Activated CD4-positive, CD25-positive, alpha-beta regulatory T cell treated with anti-CD3 and anti-CD28 coated beads, Interleukin-2, amount 50 U/mL, for 72 hours (primary cell): ENCODE measurements at regions not wholly inside any gene's neighbourhood (a gene's known extent, or its start where the extent isn't known, plus 50 kb on each side); places are given as distances from the start of the nearest gene placed in this dataset.
"Not testable (repeated sequence)": the region's sequence is repeated elsewhere in the genome, so short reads cannot be mapped to it uniquely, and the experiment has no call there.

Experiments
- DNase-seq: peaks from one replicate; pipeline ENCODE4 v3.0.0; 2021

DNA sequence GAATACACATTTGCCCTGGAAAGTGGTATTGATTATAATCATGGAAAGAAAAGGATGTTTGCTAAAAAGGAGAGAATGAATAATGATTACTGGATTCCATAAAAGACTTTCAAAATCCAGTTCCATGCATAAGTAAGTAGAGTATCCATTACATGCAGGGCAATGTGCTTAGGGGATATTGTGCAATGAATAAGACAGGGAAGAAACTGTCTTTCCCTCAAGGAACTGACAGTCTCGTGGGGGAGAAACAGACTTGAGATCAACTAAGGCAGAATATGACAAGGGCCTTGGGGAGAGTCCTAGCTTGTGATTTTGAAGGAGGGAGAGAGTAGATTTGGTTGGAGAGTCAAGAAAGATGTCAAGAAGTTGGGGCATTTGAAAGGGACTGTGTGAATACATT is 130.6 kb downstream of the SPP2 start:
- no peak for DNase-seq

DNA sequence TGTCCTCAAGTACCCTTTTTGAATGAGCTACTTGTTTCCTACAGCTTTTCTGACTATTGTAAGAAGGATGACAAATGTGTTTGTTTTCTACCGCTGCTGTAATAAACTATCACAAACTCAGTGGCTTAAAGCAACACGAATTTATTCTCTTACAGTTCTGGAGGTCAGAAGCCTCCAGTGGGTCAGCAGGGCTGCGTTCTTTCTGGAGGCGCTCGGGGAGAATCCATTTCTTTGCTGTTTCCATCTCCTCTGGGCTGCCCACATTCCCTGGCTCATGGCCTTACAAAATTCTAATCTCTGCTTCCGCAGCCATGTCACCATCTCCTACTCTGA is 128.5 kb downstream of the SPP2 start:
- DNase-seq: no peak

DNA sequence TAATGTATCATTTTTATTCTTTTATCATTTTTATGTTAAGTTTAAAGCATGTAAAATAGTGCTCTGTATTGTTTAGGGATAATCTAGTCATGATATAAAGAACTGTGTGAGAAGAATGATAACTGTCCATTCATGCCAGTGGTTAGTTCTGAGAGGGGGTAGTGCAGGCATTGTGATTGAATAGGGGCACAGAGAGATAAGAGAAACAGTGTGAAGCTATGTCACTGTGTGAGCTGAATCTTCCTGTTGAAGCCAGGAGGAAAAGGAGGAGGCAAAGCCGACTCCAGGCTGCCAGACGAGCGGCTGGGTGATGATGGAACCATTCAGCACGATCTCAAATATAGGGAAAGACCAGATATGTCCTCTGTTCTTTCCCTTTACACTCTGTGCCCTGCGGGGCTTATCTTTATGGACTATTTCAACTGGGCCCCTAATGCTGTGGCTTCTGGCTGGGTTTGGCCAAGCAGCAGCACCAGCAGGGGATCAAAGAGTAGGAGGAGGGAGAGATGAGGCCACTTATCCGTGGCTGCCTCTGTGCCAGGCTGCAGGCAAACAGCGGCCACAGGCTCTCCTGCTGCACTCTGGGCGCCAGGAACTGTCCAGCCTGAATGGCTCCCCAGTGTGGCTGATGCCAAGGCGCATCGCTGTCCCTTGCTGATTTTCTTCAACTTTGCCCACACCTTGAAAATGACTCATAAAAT is 128.0 kb downstream of the SPP2 start:
- no peak for DNase-seq

DNA sequence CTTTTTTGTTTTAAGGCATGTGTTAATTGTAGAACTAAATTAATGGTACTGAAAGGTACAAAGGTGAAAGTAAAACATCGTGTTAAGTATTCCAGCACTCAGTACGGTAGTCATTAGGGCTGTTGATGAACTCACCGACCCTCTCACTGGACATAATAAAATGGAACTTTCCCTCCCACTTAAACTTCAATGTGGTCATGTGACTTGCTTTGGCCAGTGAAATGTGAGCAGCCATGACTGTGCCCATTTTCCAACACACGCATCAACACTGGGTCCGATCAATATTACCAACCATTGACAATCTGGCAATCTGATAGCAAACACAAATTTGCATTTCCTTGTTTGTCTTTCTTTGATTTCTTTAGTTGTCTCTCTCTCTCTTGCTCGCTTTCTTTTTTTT is 125.1 kb downstream of the SPP2 start:
- DNase-seq: no peak

DNA sequence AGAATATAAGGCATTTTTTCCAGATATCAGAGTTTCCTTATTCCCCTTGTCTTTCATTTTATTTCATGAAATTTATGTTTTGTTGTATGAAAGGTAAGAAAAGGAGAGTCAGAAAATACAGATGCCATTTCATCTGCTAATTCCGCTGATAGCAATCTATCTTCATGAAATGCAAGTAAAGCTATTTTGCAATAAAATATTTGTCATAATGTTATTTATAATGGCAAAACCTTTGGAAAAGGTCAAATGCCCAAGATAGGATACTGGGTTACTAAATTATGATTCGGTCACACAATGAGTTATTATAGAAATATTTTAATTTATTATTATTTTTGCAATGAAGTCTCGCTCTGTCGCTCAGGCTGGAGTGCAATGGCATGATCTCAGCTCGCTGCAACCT is 124.2 kb downstream of the SPP2 start:
- no peak for DNase-seq

DNA sequence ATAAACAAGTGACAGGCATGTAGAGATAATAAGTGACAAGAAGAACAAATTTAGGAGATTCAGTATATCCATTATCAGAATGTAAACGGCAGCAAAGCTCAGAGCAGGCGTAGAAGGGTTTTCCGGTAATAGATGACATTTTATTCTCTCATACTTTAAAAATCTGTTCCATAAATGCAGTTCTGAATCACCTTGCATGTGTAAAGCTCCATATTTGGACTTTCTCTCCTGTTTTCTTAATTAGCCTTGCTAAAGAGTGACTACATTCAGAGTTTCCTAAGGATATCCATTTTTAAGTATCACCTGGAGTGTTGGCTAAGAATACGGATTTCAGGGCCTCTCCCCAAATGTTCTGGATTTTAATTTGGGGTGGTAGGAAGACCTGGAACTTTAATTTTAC is 122.0 kb downstream of the SPP2 start:
- no peak for DNase-seq

DNA sequence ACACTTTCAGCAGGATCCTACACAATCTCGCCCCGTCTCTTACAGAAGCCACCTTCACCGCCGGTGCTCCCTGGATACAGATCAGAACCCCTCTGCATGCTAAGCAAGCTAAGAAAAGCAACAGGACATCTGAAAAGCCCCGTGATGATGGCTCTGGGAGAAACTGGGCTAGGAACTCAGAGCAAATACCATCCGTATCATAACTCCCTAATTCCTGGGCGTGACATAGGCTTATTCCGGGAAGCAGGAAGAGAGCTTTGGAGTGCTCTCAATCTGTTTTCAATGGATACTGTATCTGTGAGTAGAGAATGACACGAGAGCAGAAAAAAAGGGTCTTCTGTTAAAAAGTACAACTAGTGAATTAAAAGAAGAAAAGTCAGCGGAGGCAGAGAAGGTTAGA is 121.6 kb downstream of the SPP2 start:
- no peak for DNase-seq

DNA sequence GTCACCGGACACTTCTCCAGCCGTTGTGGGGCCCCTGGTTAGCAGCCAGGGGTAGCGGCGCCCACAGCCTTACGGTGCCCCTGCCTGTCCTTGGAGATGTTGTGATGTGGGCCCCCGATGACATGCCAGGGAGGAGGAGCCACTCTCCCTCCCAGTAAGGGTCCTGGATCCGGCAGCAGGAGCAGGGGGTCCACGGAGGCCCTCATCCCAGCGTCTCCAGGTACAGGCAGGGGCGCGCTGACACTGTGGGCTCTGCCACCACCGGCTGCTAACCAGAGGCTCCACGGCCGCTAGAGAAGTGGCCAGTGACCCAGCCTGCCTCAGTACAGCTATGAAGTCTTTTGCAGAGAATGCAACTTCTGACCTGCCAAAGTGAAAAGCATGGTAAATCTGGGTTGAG is 121.2 kb downstream of the SPP2 start:
- DNase-seq: no peak

DNA sequence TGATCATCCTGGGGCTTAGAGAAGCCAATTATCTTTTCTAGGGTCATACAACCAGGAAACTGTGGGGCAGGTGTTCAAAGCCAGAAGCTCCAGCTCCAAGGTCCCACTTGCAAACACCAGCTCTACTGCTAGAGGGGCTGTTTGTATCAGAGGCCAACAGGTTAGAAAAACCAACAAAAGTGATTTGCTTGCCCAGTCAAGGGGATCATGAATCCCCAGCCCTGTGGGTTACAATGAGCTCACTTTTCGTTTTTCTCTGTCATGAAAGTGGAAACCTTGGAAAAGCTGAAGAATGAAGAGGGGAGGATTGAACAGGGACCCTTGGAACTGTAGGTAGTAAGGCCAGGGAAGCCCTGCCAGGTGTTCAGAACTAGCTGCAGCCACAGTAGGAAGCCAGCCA is 119.2 kb downstream of the SPP2 start:
- no peak for DNase-seq

DNA sequence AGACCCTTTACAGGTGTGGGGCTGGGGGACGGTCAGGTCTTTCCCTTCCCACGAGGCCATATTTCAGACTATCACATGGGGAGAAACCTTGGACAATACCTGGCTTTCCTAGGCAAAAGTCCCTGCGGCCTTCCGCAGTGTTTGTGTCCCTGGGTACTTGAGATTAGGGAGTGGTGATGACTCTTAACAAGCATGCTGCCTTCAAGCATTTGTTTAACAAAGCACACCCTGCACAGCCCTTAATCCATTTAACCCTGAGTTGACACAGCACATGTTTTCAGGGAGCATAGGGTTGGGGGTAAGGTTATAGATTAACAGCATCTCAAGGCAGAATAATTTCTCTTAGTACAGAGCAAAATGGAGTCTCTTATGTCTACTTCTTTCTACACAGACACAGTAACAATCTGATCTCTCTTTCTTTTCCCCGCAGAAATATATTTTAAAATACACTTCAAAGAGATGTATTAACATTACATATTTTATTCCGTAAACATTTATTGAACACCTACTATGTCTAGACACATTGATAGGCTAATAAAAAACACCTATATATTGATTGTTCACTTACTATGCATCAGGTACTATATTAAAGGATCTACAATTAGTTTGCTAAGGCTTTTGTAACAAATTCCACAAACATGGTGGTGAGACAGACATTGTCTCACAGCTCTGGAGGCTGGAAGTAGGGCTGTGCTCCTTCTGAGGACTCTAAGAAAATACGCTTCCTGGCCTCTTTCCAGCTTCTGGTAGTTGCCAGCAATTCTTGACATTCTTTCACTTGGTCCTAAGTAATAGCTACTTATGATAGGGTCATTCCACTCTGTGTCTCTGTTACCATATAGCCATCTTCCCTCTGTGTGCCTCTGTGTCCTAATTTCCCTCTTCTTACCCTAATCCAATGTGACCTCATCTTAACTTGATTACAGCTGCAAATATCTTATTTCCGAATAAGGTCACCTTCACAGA is 118.4 kb downstream of the SPP2 start:
- DNase-seq: not testable (repeated sequence)

DNA sequence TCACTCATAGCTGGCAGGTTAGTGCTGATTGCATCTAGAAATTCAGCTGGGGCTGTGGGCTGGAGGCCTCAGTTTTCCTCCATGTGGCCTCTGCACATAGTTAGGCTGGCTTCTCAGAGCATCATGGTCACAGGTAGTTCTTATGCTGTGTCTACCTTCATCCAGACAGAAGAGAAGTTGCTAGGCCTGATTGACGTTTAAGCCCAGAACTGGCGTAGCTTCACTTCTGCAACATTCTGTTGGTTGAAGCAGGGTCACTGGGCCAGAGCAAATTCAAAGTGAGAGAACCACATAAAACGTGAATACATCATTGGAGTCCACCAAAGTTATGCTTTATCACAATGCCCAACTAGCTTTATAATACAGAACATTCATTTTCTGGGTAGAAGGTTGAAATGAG is 116.0 kb downstream of the SPP2 start:
- DNase-seq: no peak

DNA sequence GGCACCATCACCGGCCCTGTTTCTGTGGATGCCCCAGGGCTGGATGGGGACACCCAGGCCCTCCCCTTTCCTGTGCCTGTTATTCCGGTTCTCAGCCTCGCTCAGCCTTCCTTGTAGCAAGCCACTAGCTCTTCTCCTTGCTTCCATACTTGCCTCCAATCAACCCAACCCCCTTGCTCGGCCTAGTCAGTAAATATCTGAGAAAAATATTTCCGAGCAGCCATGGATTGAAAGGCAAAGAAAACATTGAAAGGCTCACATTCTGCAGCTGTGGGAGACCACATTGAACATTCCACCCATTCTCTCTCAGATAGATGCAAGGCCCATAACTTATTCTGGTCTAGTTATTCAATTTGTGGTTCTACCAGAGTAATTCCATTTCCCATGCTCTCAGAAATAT is 114.9 kb downstream of the SPP2 start:
- DNase-seq: no peak

DNA sequence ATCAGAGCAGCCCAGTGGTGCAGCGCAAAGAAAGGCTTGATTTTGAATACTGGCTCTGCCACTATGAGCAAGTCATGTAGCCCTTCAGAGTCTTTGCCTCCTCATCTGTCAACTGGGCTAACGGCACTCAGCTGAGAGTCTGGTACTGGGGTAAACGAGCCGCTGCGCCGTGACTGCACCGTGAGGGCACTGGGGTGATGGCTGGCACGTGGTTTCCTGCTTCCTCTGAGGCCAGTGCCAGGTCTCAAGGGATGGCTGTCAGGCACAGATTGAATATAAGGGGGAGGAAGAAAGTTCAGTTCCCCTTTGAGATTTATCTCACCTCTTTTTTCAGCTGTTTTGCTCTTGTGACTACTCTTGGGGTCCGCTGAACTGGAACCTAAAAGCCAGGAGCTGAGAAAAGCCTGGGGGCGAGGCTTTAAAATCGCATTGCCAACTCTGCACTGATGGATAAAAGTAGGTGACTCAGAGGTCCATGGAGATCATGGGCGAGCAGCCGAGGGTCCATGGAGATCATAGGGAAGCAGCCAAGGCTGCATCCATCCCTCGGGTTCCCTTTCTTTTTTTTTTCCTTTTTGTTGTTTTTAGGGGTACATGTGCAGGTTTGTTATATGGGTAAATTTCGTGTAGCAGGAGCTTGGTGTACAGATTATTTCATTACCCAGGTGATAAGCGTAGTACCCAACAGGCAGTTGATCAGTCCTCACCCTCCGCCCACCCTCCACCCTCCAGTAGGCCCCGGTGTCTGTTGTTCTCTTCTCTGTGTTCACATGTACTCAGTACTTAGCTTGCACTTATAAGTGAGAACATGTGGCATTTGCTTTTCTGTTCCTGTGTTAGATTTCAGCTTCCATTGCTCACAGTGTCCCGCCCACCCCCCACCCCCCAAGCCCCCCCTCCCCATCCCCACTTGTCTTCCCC is 114.3 kb downstream of the SPP2 start:
- DNase-seq: peak; percentile 40

DNA sequence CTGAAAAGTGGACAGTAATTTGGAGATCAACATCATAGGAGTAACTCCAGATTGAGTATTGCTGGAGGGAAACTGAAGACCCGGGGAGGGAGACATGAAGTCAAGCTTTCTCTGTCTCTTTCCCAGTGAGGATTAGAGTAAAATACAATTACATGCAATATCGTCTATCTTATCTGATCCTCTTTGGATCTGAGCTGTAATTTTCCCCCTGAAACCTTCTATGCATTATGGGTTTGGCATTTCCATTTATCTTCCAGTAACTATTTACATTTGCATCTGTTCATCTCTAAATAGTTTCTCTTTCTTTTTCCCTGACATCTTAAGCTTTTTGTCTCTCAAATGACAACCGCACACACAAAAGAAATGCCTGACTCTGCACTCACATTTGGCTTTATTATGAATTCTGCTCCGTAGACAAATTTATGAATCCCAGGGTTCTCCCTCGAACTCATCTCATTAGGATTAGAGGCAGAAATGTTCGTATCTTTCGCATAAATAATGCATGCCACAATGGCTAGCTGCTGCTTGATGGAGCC is 113.1 kb downstream of the SPP2 start:
- no peak for DNase-seq

DNA sequence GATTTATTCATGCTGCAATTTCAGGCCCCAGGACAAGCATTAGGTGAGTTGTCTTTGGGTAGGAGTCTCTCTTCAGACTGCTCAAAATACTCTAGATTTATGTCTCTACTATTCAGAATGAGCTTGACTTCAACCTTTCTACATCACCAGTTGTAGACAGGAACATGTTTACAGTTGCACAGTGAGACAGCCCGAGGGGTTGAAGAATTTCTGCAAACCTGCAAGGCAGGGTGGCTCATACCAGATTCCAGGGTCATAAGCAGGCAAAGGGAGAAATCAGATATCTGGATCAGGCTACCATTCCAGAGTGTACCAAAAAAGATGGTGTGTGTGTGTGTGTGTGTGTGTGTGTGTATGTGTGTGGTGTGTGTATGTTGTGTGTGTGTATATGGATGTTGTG is 112.4 kb downstream of the SPP2 start:
- no peak for DNase-seq

DNA sequence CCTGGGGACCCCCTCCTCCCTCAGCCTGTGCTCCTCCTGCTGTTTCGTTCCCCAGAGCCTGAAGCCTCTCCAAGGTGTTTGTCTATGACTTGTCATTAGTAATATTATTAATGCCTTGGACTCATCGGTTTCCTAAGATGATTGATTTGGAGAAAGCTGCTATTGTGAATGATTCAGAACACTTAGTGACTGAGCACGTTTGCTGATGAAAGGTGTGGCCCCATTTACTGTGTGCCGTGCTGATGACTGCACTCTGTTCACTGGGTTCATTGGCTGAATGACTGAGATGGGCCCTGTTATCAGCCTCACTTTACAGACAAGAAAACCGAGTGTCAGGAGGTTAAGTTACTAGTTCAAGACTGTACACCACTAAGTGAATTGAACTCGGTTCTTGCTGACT is 111.4 kb downstream of the SPP2 start:
- DNase-seq: no peak

DNA sequence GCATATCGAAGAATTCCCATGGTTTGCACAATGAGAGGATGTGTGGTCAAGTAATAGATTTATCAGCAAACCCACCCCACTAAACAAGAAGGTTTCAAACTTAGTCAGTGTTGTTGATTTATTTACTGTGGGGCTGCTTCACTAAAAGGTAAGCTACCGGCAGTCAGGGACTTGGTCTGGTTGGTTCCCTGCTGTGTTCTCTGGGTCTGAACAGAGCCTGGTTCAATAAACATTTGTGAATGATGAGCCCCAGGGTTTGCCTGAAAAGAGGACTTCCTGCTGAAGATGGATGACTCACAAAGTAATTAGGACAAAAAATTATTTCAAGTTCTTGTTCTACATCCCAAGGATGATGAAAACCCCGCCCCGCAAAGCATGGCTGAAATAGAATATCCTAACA is 108.3 kb downstream of the SPP2 start:
- no peak for DNase-seq

DNA sequence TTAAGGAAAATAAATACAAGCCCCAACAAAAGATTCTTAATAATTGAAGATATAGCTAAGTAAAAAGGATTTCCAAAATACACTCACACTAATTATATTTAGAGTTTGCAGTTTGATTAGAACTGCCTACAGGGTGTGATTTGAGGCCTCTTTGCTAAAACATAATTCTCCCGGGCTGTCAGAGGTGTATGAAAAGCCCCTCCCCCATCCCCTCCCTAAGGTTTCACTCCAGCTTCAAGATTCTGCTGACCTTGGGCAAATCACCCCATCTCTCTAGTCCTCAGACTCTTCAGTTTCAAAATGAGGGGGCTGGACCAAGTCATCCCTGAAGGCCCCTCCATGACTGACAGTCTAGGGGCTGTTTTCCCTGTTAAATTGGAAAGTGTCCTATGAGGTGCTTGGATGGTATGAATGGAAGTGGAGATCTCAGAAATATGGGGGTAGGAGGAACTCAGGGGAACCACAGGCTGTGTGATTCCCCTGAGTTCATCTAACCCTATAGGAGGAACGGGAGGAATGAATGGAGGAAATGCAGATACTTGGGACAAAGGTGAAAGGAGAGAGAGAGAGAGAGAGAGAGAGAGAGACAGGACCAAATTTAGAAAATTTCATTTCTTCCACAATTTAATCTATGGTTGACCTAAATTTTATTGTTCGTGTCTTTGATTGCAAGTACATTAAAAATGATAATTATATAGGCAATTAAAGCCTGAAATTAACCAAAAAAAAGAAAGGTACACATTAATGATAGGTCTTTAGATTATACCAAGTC is 107.5 kb downstream of the SPP2 start:
- DNase-seq: no peak

DNA sequence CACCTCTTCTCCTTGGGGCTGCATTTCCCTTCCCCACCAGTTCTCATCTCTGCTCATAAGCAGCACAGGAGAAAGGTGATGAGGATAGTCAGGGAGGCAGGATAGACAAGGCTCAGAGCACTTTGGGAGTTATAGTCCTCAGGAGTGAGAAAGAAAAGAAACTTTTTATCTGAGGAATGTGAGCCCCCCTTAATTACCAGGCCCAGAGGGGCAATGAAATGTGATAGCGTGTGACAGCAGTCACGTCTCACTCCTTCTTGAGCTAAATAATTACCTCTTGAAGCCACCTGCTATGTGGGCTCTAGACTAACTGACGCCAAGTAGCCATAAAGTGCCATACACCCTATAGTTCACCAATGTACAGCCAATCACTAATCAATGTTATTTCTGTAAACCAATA is 105.8 kb downstream of the SPP2 start:
- DNase-seq: no peak

DNA sequence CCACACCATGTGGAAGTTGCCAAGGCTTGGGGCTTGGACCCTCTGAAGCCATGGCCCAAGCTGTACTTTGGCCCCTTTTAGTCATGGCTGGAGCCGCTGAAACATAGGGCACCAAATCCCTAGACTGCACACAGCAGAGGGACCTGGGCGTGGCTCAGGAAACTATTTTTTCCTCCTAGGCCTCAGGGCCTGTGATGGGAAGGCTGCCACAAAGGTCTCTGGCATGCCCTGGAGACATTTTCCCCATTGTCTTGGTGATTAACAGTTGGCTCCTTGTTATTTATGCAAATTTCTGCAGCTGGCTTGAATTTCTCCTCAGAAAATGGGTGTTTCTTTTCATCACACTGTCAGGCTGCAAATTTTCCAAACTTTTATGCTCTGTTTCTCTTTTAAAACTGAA is 102.3 kb downstream of the SPP2 start:
- not testable (repeated sequence) for DNase-seq

DNA sequence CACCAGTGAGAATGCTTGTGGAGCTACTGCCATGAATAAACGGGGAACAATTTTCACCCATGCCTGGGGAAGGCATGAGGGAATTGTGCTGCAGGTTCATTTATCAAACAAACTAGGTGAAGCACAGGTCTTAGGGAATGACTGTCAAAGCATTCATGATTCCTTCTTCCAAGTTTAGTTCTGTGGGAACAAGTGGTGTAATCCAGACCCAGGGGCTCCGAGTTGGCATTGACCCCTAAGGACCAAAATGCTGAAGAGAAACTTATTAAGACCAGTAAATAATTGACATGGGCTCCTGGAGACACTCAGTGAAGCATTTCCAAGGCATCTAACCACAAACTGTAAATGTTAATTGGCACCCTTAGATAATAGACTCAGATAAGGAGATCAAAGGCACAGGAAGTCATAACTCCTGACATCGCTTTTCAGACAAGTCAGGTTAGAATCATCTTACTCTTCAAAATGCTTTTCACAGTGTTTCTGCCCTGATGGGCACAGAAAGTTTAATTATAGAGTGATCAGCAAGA is 96.9 kb downstream of the SPP2 start:
- no peak for DNase-seq
